DMS 273 (cell line): ENCODE measurements at regions not wholly inside any gene's neighbourhood (a gene's known extent, or its start where the extent isn't known, plus 50 kb on each side); places are given as distances from the start of the nearest gene placed in this dataset.
"Not testable (repeated sequence)": the region's sequence is repeated elsewhere in the genome, so short reads cannot be mapped to it uniquely, and the experiment has no call there.

Experiments used
- DNase-seq: peaks from one replicate; lab custom pipeline; 2025; ENCODE audit not compliant: unreplicated experiment; lab: John Stamatoyannopoulos, UW

DNA sequence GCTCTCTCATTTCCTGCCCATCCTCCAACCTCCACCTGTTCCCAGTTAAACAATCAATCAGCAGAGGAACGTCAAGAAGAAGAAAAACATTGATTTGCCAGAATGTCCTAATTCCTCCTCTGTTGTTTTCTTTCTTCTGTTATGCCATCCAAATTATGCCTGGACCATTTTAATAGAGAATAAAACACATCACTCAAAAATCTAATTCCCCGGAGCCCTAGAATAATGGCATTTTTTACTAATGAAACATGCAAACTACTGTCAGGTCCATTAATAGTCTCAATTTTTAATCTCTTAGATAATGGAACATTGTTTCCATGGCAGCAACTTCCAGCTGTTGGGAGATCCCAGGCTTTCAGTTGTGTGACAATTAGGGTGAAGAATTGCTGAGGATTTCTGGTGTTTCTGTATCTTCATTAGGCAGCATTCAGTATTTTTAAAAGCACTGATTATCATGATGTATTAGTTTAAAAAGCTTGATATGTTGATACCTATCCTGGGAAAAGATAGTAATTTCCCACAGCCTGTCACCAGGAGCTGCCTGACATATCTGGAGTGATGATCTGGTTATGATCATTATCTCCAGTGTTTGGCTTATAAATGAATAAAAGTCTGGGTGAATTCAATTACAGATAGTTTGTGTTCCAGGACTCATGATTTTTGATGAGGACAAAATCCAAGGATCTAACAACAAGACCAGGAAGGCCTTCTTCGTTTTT, 209.8 kb downstream of the TPBG start:
- no peak for DNase-seq

DNA sequence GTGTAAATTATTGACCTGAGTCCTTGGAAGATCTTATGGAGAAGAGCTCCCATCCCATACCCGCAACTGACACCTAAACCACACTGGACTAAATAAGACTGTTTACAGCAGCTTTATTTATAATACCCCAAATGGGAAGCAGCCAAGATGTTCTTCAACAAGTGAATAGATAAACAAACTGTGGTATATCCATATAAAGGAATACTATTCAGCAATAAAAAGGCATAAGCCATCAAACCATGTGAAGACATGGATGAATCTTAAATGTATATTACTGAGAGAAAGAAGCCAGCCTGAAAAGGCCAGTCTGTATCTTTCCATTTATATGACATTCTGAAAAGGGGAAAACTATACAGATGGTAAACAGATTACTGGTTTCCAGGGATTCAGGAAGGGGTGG, 212.7 kb downstream of the TPBG start:
- no peak for DNase-seq

DNA sequence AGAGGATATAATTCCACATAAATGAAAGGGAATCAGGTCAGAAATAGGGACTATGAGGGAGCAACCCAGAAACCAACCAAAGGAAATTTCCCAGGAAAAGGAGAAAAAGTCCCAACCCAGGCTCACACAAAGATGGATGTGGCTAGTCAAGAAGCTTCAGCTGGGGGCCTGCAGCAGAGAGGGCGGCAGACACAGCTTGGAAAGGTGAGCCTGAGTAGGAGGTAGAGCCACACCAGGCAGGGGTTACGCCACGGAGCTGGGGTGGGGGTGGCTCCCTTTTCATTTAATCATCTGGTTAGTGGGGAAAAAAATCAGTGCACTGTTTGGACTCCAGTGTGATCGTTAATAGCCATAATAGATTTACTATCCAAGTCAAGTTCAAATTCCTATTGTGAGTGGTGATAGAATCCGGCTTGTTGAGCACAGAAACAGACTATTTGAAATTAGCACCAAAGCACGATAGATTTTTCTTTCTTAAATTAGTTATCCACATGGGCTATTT, 220.6 kb downstream of the TPBG start:
- DNase-seq = no peak

DNA sequence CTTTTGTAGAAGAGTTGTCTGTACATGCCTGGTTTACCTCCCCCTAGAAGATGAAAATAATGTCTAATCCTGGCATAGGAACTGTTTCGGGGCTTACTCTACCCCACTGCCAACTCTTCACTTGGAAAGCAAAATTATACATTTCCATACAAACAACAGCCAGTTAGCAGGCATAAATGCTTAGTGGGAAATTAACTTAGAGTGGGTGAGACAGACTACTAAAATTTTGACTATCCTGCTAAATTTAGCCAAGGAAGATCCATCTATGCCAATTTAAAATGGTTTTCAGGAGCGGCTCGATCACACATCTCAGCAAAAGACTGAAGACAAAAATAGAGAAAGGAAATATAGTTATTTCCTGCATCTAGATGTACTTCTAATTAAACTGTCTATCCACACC, 221.2 kb downstream of the TPBG start:
- DNase-seq = no peak

DNA sequence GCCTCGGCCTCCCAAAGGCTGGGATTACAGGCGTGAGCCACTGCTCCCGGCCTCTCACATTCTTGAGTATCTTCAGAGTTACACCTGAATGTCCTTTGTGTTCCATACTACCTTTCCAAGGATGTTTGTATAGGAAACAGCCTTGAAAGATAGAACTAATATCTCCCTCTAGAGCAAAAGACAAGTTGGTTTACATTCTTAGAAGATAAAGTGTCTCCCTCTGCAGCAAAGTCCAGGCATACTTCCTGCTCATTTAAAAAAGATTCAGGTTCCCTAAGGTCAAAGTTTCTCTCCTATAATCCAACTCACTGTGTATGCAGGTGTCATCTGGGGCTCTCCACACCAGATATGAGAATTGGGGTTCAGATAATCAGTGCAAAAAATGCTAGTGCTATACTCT, 224.4 kb downstream of the TPBG start:
- no peak for DNase-seq

DNA sequence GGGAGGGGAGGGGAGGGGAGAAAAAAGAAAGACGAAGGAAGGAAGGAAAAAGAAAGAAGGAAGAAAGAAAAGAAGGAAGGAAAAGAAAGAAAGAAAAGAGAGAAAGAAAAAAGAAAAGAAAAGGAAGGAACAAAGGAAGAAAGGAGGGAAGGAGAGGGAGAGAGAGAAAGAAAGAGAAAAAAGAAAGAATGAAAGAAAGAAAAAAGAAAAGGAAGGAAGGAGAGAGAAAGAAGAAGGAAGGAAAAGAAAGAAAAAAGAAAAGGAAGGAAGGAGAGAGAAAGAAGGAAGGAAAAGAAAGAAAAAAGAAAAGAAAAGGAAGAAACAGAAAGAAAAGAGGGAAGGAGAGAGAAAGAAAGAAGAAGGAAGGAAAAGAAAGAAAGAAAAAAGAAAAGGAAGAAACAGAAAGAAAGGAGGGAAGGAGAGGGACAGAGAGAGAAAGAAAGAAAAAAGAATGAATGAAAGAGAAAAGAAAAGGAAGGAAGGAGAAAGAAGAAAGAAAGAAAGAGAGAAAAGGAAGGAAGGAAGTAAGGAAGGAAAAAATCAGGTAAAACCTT, 225.3 kb downstream of the TPBG start:
- no peak for DNase-seq

DNA sequence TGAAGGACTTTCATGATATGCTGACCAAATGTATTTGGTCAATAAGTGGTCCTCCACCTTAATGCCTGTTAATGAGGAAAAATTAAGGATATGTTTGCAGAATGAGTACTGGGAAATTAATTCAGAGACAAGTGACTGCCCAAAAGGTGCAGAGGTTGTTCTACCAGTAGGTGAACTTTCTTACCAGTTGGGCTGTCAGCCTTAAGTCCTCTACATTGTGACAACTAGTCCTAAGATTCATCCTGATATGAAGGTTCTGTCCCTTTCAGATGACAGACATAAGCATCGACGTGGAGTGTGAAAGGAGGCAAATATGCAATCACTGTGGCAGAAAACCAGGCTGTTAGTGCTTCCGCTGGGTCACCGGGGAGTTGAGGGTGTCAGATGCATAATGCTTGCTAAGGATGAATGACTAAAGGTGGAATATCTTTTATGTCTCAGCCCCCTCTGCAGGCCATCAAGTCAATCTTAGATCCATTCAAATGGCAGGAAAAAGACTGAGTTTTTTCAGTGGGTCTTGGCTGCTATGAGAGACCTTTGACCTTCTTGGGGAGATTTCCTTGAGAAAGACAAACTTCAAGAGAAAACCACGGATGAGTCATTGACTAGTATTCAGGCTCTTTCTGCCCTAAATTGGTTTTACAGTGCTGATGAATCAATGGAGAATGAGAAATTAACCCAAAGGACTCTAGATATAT, 226.0 kb downstream of the TPBG start:
- DNase-seq = peak; percentile 23

DNA sequence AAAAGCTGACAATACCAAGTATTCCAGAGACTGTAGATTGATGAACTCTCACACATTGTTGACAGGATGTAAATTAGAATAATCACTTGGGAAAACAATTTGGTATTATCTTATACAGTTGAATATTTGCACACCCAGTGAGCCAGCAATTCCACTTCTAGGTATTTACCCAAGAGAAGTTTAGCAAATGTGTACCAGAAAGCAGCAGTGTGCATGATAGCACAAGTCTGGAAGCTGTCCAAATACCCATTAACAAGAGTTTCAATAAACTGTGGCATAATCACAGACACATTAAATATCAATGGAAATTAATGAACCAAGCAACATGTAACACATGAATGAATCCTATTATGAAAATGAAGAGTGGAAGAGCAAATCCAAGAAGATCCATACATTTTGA, 233.6 kb downstream of the TPBG start:
- DNase-seq = no peak

DNA sequence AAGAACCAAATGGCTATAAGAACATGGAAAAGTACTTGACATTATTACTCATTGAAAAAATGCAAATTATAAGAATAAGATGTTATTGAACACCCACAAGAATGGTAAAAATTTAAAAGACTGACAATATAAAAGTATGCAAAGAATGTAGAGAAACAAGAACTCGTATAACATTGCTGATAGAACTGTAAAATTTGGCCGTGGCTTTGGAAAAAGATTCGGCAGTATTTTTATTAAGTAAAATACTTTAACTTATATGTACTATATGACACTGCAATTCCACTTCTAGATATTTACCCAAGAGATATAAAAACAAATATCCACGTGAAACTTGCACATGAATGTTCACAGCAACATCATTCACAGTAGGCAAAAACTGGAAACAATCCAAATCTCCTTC, 239.2 kb downstream of the TPBG start:
- DNase-seq = no peak

DNA sequence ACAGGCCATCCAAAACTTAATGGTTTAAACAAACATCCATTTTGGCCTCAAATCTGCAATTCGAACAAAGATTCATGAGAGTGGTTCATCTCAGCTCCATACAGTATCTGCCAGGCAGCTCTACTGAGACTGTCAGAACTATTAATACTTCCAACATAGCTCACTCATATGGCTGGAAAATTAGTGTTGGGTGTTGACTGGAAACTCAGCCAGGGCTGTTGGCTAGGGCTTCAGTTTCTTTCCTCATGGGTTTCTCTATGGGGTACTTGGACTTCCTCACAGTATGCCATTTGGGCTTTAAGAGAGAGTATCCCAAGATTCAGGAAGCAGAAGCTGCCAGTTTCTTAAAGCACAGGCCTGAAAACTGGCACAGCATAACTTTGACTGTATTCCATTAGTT, 240.3 kb downstream of the TPBG start:
- no peak for DNase-seq

DNA sequence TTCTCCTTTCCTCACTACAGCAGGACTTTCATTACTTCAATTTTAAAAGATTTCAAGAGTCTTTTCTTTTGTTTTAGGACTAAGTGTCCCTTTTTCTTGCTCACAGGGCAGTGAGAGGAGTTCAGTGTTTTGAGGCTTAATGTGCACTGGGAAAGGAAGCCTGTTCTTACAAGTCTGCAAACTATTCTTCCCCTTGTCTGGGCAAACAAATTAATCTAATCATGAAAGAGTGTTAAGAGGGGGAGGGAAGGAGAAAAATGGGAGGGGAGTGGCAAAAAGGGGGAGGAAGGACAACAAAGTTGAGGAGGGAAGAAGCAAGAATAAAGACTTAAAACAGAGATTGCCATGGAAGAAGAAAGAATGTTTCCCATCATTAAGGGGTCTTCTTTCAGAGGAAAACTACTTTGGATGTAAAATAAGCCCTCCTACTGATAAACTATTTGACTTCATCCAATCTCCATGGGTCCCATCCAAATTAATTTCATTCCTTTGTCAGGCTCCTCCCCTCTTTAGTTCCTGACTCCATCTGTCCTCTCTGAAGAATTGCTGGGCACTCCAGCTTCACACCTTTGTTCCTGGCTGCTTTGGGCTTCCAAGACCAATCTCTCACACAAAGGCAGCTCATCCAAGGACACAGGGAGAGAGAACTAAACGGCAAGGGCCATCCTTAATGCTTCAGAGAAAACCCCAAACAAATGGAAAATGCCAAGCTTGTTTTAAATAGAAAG, 244.5 kb downstream of the TPBG start:
- no peak for DNase-seq

DNA sequence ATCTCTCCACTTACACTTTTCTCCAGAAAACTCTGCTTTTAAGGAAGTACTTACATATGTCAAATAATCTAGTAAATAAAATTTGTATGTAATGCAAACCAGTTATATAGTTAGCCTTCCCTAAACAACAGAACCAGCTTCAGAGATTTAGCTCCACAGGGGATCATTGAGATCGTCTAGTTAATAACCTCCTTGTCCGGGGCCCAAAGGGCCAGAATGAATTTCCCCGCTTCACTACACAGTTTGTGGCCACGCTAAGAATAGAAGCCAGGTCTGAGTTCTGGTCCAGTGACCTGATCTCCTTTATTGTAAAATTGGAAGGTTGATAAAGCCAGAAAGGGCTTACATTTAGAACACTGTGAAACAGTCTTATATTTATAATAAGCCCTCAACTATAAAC, 245.2 kb downstream of the TPBG start:
- DNase-seq = no peak

DNA sequence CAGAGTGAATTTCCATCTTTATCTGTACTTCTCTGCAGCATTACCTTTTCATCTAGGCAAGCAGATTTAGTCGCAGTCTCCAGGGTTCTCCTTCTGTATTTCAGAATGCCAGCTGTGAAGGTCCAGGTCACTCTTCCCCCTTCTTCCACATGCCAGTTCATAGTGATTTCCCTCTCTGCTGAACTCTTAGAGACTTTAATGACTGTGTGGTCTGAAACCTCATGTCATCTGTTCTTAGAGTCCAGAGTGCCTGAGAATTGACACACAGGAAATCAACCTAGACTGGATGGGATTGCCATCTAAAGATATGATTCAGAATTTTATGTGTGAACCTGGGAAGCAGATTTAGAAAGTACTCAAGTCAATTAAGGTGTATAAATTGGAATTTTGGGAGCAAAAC, 248.1 kb downstream of the TPBG start:
- DNase-seq = no peak

DNA sequence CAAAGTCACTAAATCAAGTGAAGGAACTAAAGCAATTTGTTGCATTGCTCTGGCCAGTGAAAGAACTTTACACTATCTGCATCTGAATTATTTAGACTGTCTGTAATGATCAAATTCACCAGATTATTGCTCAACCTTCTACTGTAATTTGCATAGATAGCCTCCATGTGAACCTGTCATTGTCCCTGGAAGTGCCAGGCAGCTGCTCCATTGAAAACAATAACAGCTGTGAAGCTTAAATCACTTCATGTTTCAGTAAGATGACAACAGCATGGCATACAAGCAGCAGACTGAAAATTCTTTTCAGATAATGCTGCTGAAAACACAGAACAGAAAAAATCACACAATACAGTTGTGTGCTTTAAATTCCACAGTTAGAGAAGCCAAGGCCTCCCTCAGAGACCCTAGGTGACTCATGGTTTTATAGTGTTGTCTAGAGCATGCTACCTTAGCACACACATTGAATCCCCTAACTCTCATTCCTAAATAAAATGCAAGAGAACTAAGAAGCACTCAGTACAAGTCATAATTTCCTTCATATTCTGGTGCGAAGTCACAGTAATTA, 248.9 kb downstream of the TPBG start:
- DNase-seq = no peak

DNA sequence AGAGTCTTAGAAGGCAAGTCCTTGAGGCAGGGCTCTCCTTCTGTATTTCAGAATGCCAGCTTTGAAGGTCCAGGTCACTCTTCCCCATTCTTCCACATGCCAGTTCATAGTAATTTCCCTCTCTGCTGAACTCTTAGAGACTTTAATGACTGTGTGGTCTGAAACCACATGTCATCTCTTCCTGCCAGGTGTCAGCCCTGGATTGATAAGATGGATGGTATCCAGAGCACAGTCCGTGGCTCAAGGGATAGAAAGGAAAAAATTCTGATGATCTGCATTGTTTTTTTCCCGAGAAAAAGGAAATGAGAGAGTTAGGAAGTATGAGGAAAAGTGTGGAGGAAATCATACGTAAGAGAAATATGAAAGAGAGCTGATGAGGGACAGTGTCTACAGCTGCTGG, 250.9 kb downstream of the TPBG start:
- DNase-seq = no peak

DNA sequence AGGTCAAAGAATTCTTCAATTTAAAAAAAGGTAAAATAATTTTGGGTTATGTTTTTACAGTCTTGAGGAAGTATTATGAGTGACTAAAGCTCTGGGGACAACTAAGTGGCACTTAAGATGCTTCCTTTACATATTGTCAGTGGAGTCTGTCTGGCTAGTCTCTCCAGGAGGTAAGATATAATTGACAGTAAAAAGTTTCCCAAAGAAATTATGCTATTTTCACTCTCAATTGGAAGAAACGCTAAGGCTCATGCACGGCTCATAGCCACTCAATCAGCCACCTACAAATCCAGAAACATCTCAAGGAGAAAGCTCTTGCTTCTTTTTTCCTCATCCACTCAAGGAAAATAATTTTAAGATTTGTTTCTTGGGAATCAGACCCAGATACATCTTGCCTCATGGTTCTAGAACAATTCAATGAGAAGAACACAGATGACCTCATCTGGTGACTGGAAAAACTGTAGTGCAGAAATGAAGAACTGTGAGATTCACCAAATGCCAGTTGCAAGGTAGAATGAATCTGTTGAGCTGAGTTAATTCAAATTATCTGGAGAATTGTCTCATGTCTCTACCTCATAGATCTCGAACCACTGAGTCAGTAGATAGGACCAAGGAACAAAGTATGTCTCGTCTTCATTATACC, 252.9 kb downstream of the TPBG start:
- no peak for DNase-seq

DNA sequence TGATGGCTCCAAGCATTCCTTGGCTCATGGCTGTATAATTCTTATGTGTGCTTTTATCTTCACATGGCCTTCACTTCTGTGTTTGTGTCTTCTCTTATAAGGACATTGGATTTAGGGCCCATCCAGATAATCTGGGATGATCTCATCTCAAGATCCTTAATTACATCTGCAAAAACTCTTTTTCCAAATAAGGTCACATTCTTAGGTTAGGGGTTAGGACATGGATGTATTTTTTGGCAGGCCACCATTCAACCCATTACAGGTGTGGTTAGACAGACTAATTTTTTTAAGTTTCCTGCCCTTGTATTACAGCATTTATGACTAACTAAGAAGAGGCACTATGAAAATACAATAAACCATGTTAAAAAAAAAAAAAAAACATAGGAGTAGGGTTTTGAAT, 254.0 kb downstream of the TPBG start:
- DNase-seq = no peak

DNA sequence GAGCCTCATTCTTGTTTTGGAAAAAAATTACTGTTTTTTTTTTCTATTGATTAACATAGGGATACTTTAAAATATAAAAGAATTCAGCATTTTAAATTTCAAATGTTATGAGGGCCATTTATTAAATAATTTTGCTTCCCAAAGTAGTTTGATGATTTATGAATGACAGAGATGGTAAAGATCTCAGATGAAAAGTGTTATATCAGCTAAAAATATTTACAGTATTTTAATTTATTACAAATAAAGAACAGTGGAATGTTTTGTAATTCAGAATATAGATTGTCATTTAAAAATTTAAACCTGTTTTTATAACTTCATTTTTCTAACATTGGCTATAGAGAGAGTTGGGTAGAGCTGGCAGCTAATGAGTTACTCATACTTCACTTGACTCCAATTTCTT, 256.0 kb downstream of the TPBG start:
- no peak for DNase-seq

DNA sequence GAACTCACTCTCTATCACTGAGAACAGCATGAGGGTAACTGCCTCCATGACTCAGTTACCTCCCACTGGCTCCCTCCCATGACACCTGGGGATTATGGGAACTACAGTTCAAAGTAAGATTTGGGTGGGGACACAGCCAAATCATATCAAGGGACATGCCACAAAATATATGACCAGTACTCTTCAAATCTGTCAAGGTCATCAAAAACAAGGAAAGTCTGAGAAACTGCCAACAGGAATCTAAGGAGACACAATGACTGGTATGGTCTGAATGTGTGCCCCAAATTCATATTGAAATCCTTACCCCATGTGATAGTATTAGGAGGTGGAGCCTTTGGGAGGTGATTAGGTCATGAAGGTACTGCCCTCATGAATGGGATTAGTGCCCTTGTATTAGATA, 258.8 kb downstream of the TPBG start:
- DNase-seq = no peak

DNA sequence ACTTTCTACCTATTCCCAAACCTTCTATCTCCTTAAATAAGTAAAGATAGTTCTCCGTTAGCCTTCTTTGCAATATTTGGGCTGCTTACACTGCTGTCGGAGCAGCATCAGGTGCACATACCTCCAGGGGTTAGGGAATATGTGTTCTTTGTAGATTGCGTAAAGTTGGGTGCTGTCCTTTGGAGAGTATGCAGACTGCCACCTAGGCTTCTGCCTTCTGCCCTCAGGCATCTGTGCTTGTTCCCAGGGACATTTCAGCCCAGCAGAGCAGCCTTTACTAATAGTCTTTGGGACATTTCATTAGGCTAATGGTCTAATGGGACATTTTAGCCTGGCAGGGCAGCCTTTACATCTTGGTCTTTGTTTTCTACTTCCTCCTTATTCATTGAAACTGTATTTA, 260.6 kb downstream of the TPBG start:
- DNase-seq = no peak

DNA sequence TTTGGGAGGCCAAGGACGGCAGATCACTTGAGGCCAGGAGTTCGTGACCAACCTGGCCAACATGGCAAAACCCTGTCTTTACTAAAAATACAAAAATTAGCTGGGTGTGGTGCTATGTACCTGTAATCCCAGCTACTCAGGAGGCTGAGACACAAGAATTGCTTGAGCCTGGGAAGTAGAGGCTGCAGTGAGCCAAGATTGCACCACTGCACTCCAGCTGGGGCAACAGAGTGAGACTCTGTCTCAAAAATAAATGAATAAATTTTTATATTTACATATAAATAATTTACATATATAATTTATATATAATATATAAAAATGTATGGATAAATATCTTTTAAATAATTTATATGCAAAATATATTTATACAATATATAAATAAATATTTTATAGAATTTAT, 263.3 kb downstream of the TPBG start:
- DNase-seq = not testable (repeated sequence)
